WI38 (cell line): ENCODE measurements at regions not wholly inside any gene's neighbourhood (a gene's known extent, or its start where the extent isn't known, plus 50 kb on each side); places are given as distances from the start of the nearest gene placed in this dataset.
A peak's percentile ranks its signal among the peaks of the same experiment; 100 is the strongest.

ENCODE experiments used
- H3K4me3 ChIP-seq: 2 replicates; pipeline ENCODE4 v1.5.1; 2011; ENCODE audit warnings: low read depth, mild to moderate bottlenecking, control low read depth, low read length
- CTCF ChIP-seq: IDR thresholded peaks from 2 replicates; pipeline ENCODE4 v1.5.1; 2012; ENCODE audit warnings: low read depth, mild to moderate bottlenecking, control low read depth, low read length

GRCh38 chrX:81348388-81348787 is 146.5 kb downstream of the SH3BGRL start:
- H3K4me3 ChIP-seq = no peak overlapping the region
- TF ChIP-seq CTCF = no peak

- H3K4me3 ChIP-seq = no peak overlapping the region
- TF ChIP-seq CTCF = no peak
Measured at GRCh38 chrX:81354954-81355353, 153.1 kb downstream of the SH3BGRL start.

- no peak for TF ChIP-seq CTCF
- H3K4me3 ChIP-seq = no peak overlapping the region
Measured at GRCh38 chrX:81355436-81355835, 153.5 kb downstream of the SH3BGRL start.

- TF ChIP-seq CTCF = no peak
- no peak overlapping the region for H3K4me3 ChIP-seq
Measured at GRCh38 chrX:81367291-81367690, 165.4 kb downstream of the SH3BGRL start.

GRCh38 chrX:81377329-81377728 is 175.4 kb downstream of the SH3BGRL start:
- TF ChIP-seq CTCF = peak; percentile 32; the same call in 1 of the 2 replicates
- no peak overlapping the region for H3K4me3 ChIP-seq

GRCh38 chrX:81378560-81378959 is 176.7 kb downstream of the SH3BGRL start:
- no peak for TF ChIP-seq CTCF
- no peak overlapping the region for H3K4me3 ChIP-seq

- no peak overlapping the region for H3K4me3 ChIP-seq
- TF ChIP-seq CTCF = no peak
Measured at GRCh38 chrX:81390237-81390636, 188.3 kb downstream of the SH3BGRL start.
